Right lobe of liver (tissue), 6 donors: ENCODE measurements at regions not wholly inside any gene's neighbourhood (a gene's known extent, or its start where the extent isn't known, plus 50 kb on each side); places are given as distances from the start of the nearest gene placed in this dataset.

Experiments used
- ATAC-seq, 4 donors: fragments of 200-7000 bp; cut with Tn5 transposase; one replicate each; pipeline ENCODE4 v1.9.1; 2020; ENCODE audit warnings: mild to moderate bottlenecking in 4 of 4, moderate library complexity in 4 of 4
- DNase-seq, 3 donors: peaks; one replicate each; pipeline ENCODE4 v3.0.0-alpha.2; 2020
- H3K27ac ChIP-seq, 3 donors: fragments of 200-600 bp; one replicate each; pipeline ENCODE4 v1.8.0; 2022
- H3K27me3 ChIP-seq, 2 donors: fragments of 200-600 bp; one replicate each; pipeline ENCODE4 v1.8.0; 2022
- H3K36me3 ChIP-seq, 4 donors: fragments of 200-600 bp; sonication (generic) in 1 of 4; one replicate each; pipeline versions ENCODE4 v1.5.1 to v1.8.0; 2017 to 2022; ENCODE audit warnings: control low read depth in 1 of 4
- H3K4me1 ChIP-seq, 4 donors: fragments of 200-600 bp; sonication (generic) in 1 of 4; one replicate each; pipeline versions ENCODE4 v1.5.1 to v1.8.0; 2017 to 2022; ENCODE audit warnings: control low read depth in 1 of 4
- H3K4me3 ChIP-seq, 3 donors: fragments of 200-600 bp; one replicate each; pipeline ENCODE4 v1.8.0; 2022
- H3K9me3 ChIP-seq, 4 donors: fragments of 200-600 bp; sonication (generic) in 1 of 4; one replicate each; pipeline versions ENCODE4 v1.5.1 to v1.8.0; 2017 to 2022; ENCODE audit warnings: control low read depth in 1 of 4
- POLR2A ChIP-seq: fragments of 450-650 bp; IDR thresholded peaks from one replicate; pipeline ENCODE4 v1.6.1; 2017; ENCODE audit warnings: antibody characterized with exemption, mild to moderate bottlenecking
- WGBS: methylation state at CpG from one replicate; pipeline ENCODE4 v1.1.6; 2018; ENCODE audit warnings: low coverage, low lambda C conversion rate; ENCODE audit not compliant: insufficient coverage; ENCODE audit errors: missing lambda C conversion rate; 5-methylcytosine and 5-hydroxymethylcytosine counted together
- intact Hi-C, 2 donors: fragments of 100-400 bp; cut with DNase I; formaldehyde crosslinking; loops; one replicate each; pipeline versions ENCODE4 v1.11.2 to v1.14.1; 2022
- TF ChIP-seq, protein P1 (sequence below), 4 donors: fragments of 200-600 bp in 3 of 4; fragments of 450-650 bp in 1 of 4; IDR thresholded peaks; one replicate each; pipeline versions ENCODE4 v1.5.1 to v1.8.0; 2016 to 2022; ENCODE audit warnings: antibody characterized with exemption in 4 of 4, mild to moderate bottlenecking in 2 of 4
- donor health status: DM: no; HTN: yes; CAD: no.
- donor health status: DM: no; HTN: no; CAD: no.
- donor health status: DM: no; HTN: no; CAD: no.
- donor health status: DM: no; HTN: yes; CAD: no.
- donor health status: DM: no; HTN: yes; CAD: no.

DNA sequence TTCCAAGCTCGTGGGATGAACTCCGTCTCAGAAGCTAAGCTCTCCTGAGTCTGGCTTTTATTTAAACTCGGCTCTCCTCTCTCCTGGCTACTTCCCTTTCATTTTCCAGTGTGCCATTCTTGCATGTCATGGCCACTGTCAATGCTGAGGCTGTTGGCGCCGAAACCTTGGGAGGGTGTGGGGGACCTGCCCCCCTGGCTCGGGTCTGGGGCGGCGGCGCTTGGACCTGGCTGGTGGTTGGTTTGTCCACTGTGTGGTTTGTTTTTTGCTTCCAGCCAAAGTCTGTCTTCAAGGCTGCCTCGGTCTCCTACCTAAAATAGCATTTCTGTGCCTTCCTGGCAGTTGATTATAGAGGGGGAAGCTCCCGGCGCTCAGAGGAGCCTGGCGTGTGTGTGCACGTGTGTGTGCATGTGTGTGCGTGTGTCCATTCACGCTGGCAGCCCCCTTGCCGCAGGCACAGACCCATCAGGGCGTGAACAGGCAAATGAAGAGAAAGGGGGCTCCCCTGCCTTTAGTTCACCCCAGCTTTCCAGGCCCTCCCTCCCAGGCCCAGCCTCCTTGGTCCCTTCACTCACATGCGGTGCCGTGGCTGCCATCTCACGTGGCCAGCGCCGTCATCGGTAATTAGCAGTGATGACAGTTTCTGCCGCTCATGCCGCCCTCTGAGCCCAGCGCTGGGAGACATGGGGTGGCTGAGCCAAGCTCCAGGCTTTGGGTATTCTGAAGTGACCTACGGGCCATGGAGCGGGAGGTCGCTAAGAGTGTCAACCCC lies 179.9 kb downstream of the SEC14L1 start:
- no peaks in the 10 kb centered on the region for H3K27me3 ChIP-seq
- DNase-seq (peak in 2 of 3 donors; percentile 48 to 58), ATAC-seq (no peak)
- peaks cover 0 to 43% (median 21%) of the 10 kb centered on the region in 4 donors for H3K4me1 ChIP-seq
- no peaks in the 10 kb centered on the region for H3K36me3 ChIP-seq
- no peak for TF ChIP-seq POLR2A
- TF ChIP-seq, protein P1, sequence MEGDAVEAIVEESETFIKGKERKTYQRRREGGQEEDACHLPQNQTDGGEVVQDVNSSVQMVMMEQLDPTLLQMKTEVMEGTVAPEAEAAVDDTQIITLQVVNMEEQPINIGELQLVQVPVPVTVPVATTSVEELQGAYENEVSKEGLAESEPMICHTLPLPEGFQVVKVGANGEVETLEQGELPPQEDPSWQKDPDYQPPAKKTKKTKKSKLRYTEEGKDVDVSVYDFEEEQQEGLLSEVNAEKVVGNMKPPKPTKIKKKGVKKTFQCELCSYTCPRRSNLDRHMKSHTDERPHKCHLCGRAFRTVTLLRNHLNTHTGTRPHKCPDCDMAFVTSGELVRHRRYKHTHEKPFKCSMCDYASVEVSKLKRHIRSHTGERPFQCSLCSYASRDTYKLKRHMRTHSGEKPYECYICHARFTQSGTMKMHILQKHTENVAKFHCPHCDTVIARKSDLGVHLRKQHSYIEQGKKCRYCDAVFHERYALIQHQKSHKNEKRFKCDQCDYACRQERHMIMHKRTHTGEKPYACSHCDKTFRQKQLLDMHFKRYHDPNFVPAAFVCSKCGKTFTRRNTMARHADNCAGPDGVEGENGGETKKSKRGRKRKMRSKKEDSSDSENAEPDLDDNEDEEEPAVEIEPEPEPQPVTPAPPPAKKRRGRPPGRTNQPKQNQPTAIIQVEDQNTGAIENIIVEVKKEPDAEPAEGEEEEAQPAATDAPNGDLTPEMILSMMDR (IDR thresholded peaks at IDR 0.05): no peak
- H3K27ac ChIP-seq: peak overlapping the region; percentile 21 to 74 (median 37)
- intact Hi-C loops: no loop called here
- H3K9me3 ChIP-seq: no peaks in the 10 kb centered on the region
- WGBS: 73% methylated on average over 13 of the region's 30 CpGs
- H3K4me3 ChIP-seq: peak overlapping the region in 2 of 3 donors; percentile 6 to 14

DNA sequence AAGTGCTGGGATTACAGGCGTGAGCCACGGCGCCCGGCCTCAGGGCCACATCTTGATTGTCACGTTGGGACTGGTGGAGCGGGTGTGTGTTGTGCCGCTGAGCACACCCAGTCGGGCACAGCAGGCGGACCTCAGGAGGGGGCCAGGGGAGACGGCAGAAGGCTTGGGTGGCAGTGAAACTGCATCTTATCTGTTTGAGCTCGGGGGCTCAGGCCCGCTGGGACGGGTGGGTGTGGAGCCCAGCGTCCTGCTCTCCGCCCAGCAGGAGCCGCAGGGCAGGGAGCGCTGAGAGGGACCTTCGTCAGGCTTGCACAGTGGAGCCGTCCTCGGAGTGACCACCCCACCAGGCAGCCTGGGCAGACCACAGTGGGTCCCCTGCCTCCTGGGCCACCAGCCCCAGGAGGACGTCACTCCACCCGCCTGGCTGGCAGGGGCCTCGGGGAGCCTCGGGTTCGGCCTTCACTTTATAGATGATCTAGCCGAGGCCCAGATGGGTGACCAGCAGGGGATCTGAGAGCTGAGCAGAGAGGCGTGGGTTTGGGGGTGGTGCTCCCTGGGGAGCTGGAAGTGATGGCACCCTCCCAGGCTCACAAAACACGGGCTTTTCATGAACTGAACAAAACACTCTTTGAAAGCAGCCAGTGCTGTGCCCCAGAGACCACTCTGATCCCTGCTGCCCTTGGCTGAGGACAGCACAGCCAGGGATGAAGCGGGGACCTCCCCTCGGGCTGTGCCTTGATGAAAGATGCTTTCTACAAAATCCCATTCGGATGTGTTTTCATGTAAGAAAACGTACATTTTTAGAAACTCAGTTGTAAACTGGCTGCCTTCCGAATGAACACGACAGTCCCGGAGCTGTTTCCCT lies 181.1 kb downstream of the SEC14L1 start:
- no peak for ATAC-seq
- 75% methylated on average over 6 of the region's 35 CpGs for WGBS
- H3K27ac ChIP-seq: peak overlapping the region; percentile 8 to 95 (median 95)
- DNase-seq: peak in 2 of 3 donors; percentile 46 to 52
- intact Hi-C loops: no loop called here
- no peak for TF ChIP-seq POLR2A
- TF ChIP-seq, protein P1 (IDR thresholded peaks at IDR 0.05): no peak
- H3K27me3 ChIP-seq: no peaks in the 10 kb centered on the region
- H3K9me3 ChIP-seq: no peaks in the 10 kb centered on the region
- H3K4me1 ChIP-seq: peaks cover 0 to 38% (median 18%) of the 10 kb centered on the region in 4 donors
- H3K4me3 ChIP-seq: no peak overlapping the region
- no peaks in the 10 kb centered on the region for H3K36me3 ChIP-seq

DNA sequence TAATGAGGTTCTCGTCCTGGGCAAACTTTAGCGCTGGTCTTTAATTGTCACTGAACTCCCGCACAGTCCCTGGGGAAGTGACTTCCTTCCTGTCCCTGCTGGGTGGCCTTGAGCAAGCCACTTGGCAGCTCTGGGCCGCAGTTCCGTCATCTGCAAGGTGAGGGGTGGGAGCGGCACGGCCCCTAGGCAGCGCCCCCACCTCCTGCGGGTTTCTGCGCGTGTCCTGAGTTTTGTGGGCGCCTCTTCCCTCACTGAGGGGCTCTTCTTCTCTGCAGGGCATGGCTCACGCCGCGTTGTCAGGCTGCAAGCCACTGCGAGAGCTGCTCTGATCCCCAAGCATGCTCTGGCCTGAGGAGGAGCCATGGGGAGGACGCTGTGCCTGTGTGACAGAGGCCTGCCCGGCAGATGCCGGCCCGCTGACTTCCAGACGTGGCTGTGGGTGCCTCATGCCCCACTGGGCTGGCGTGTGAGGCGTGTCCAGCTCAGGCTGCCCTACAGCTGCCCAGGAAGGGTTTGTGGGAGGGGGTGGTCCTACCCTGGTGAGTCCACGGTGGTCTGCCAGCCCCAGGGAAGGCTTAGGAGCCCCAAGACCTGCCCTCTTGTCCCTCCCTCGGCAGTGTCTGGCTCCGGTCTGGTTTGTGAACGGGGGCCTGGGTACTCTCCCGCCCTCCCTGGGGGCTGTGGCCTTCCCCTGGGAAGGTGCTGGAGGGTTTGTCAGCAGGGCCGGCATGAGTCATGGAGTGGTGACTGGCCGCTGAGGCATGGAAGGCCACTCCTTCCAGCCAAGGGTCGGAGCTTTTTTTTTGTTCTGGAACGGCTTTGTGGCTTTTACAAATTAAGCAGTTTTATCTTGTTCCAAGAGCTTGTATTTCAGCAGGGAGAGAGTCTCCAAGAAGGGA lies 182.0 kb downstream of the SEC14L1 start:
- DNase-seq (peak; percentile 62 to 81 (median 62)), ATAC-seq (peak; percentile 2 to 57 (median 28))
- WGBS: 20% methylated on average over 6 of the region's 32 CpGs
- no peaks in the 10 kb centered on the region for H3K9me3 ChIP-seq
- no peak overlapping the region for H3K4me3 ChIP-seq
- H3K27ac ChIP-seq: peak overlapping the region; percentile 84 to 95 (median 95)
- H3K36me3 ChIP-seq: no peaks in the 10 kb centered on the region
- no peaks in the 10 kb centered on the region for H3K27me3 ChIP-seq
- peak; percentile 33 for TF ChIP-seq POLR2A
- TF ChIP-seq, protein P1 (IDR thresholded peaks at IDR 0.05): no peak
- H3K4me1 ChIP-seq: peaks cover 0 to 41% (median 24%) of the 10 kb centered on the region in 4 donors
- intact Hi-C loops: no loop called here
